ENCODE measurements at regions not wholly inside any gene's neighbourhood (a gene's known extent, or its start where the extent isn't known, plus 50 kb on each side); places are given as distances from the start of the nearest gene placed in this dataset.

DNA sequence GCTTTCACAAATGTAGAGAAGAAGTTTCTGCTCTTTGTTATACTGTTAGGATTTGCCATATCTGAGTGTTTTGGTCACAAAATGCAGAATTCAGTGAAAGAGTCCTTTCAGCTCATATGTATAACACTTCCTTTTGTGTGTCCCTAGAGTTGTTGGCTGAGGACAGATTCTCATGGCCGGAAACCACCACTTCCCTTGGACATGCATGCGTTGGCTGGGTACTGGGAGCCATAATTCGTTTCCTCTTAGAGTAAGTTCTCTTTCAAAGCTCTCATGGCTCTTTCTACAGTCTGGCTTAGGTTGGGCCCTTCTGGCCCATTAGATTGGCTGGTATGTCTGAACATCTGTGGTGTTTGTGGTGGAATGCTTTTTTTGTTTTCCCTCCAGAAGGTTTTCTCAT lies 298.5 kb downstream of the DIPK2A start:
- no peak for DNase-seq (ENCODE audit: unreplicated experiment)
- Mint-ChIP-seq H3K27me3 (ENCODE audit: insufficient read depth, unreplicated experiment) (peaks cover 7% of the 10 kb centered on the region), H3K36me3 (ENCODE audit: insufficient read depth, unreplicated experiment) (no peaks in the 10 kb centered on the region), H3K4me1 (ENCODE audit: insufficient read depth, unreplicated experiment) (no peaks in the 10 kb centered on the region), H3K9me3 (ENCODE audit: unreplicated experiment) (no peaks in the 10 kb centered on the region), H3K27ac (ENCODE audit: low read depth, unreplicated experiment) (no peak overlapping the region), H3K4me3 (ENCODE audit: unreplicated experiment) (no peak overlapping the region)
- POLR2A ChIA-PET = interaction anchor here (1.2 kb wide), 1 partner anchor 14 kb away, joined by 3 read pairs; no protein-coding TSS in a partner anchor
- CTCF ChIA-PET = no interaction called here
- no TSS peak for BruUV-seq (replicated peaks)
- TF ChIP-seq, protein P1, sequence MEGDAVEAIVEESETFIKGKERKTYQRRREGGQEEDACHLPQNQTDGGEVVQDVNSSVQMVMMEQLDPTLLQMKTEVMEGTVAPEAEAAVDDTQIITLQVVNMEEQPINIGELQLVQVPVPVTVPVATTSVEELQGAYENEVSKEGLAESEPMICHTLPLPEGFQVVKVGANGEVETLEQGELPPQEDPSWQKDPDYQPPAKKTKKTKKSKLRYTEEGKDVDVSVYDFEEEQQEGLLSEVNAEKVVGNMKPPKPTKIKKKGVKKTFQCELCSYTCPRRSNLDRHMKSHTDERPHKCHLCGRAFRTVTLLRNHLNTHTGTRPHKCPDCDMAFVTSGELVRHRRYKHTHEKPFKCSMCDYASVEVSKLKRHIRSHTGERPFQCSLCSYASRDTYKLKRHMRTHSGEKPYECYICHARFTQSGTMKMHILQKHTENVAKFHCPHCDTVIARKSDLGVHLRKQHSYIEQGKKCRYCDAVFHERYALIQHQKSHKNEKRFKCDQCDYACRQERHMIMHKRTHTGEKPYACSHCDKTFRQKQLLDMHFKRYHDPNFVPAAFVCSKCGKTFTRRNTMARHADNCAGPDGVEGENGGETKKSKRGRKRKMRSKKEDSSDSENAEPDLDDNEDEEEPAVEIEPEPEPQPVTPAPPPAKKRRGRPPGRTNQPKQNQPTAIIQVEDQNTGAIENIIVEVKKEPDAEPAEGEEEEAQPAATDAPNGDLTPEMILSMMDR (IDR thresholded peaks at IDR 0.05; ENCODE audit: unreplicated experiment) = no peak
- intact Hi-C loops (cut with micrococcal nuclease) = no loop called here

- TF ChIP-seq, protein P1 (IDR thresholded peaks at IDR 0.05; ENCODE audit: unreplicated experiment) = no peak
- intact Hi-C loops (cut with micrococcal nuclease) = no loop called here
- POLR2A ChIA-PET = no interaction called here
- CTCF ChIA-PET = no interaction called here
- no peak for DNase-seq (ENCODE audit: unreplicated experiment)
- no peak overlapping the region for H3K27ac Mint-ChIP-seq (ENCODE audit: low read depth, unreplicated experiment)
- no TSS peak for BruUV-seq (replicated peaks)
- no peaks in the 10 kb centered on the region for H3K9me3 Mint-ChIP-seq (ENCODE audit: unreplicated experiment)
- H3K4me3 Mint-ChIP-seq (ENCODE audit: unreplicated experiment) = no peak overlapping the region
- no peaks in the 10 kb centered on the region for H3K36me3 Mint-ChIP-seq (ENCODE audit: insufficient read depth, unreplicated experiment)
- H3K4me1 Mint-ChIP-seq (ENCODE audit: insufficient read depth, unreplicated experiment) = no peaks in the 10 kb centered on the region
- H3K27me3 Mint-ChIP-seq (ENCODE audit: insufficient read depth, unreplicated experiment) = peaks cover 10% of the 10 kb centered on the region
These were observed 301.1 kb downstream of the DIPK2A start for GRCh38 chr3:144272680-144273079.

- no peaks in the 10 kb centered on the region for H3K9me3 Mint-ChIP-seq (ENCODE audit: unreplicated experiment)
- no peak for DNase-seq (ENCODE audit: unreplicated experiment)
- intact Hi-C loops (cut with micrococcal nuclease) = no loop called here
- H3K27ac Mint-ChIP-seq (ENCODE audit: low read depth, unreplicated experiment) = no peak overlapping the region
- BruUV-seq (replicated peaks) = no TSS peak
- POLR2A ChIA-PET = no interaction called here
- CTCF ChIA-PET = no interaction called here
- no peaks in the 10 kb centered on the region for H3K36me3 Mint-ChIP-seq (ENCODE audit: insufficient read depth, unreplicated experiment)
- TF ChIP-seq, protein P1 (IDR thresholded peaks at IDR 0.05; ENCODE audit: unreplicated experiment) = no peak
- H3K27me3 Mint-ChIP-seq (ENCODE audit: insufficient read depth, unreplicated experiment) = peaks cover 10% of the 10 kb centered on the region
- no peaks in the 10 kb centered on the region for H3K4me1 Mint-ChIP-seq (ENCODE audit: insufficient read depth, unreplicated experiment)
- no peak overlapping the region for H3K4me3 Mint-ChIP-seq (ENCODE audit: unreplicated experiment)
These were observed 302.0 kb downstream of the DIPK2A start for GRCh38 chr3:144273601-144274000.

DNA sequence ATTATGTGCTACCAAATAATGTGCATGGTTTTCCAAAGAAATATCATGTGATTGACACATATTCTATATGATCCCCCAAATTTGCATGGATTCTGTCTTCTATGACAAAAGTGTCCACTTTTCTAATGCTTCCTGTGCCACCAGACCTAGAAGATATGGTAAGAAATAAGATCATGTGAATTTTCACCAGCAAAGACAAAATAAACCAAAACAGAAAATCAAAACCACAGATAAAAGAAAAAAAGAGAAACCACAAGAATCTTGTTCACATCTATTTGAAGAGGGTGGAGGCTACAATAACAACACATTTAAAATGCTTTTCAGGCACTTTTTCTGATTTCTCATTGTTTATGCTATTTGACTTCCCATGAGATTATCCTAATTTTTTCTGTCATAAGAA lies 303.4 kb downstream of the DIPK2A start:
- H3K36me3 Mint-ChIP-seq (ENCODE audit: insufficient read depth, unreplicated experiment) = no peaks in the 10 kb centered on the region
- ChIA-PET CTCF (no interaction called here), POLR2A (no interaction called here)
- no peak for DNase-seq (ENCODE audit: unreplicated experiment)
- no peak overlapping the region for H3K4me3 Mint-ChIP-seq (ENCODE audit: unreplicated experiment)
- H3K9me3 Mint-ChIP-seq (ENCODE audit: unreplicated experiment) = no peaks in the 10 kb centered on the region
- no peaks in the 10 kb centered on the region for H3K4me1 Mint-ChIP-seq (ENCODE audit: insufficient read depth, unreplicated experiment)
- TF ChIP-seq, protein P1 (IDR thresholded peaks at IDR 0.05; ENCODE audit: unreplicated experiment) = no peak
- peaks cover 10% of the 10 kb centered on the region for H3K27me3 Mint-ChIP-seq (ENCODE audit: insufficient read depth, unreplicated experiment)
- BruUV-seq (replicated peaks) = no TSS peak
- H3K27ac Mint-ChIP-seq (ENCODE audit: low read depth, unreplicated experiment) = no peak overlapping the region
- intact Hi-C loops (cut with micrococcal nuclease) = no loop called here
